Glutamatergic neuron (in vitro differentiated cells): ENCODE measurements at regions not wholly inside any gene's neighbourhood (a gene's known extent, or its start where the extent isn't known, plus 50 kb on each side); places are given as distances from the start of the nearest gene placed in this dataset.
"Not testable (repeated sequence)": the region's sequence is repeated elsewhere in the genome, so short reads cannot be mapped to it uniquely, and the experiment has no call there.

Source experiments
- DNase-seq: peaks from one replicate; pipeline ENCODE4 v3.0.0; 2022
- H3K27ac Mint-ChIP-seq: one replicate; pipeline ENCODE4 v1.8.0; 2020; ENCODE audit warnings: mild to moderate bottlenecking, mixed read lengths, inconsistent platforms; ENCODE audit not compliant: unreplicated experiment
- H3K27me3 Mint-ChIP-seq: one replicate; pipeline ENCODE4 v1.8.0; 2020; ENCODE audit warnings: mild to moderate bottlenecking, moderate library complexity, mixed read lengths, inconsistent platforms; ENCODE audit not compliant: unreplicated experiment
- H3K36me3 Mint-ChIP-seq: one replicate; pipeline ENCODE4 v1.8.0; 2020; ENCODE audit warnings: mild to moderate bottlenecking, mixed read lengths, inconsistent platforms; ENCODE audit not compliant: unreplicated experiment
- H3K4me1 Mint-ChIP-seq: one replicate; pipeline ENCODE4 v1.8.0; 2020; ENCODE audit warnings: mild to moderate bottlenecking, low read depth, mixed read lengths, inconsistent platforms; ENCODE audit not compliant: unreplicated experiment
- H3K4me3 Mint-ChIP-seq: one replicate; pipeline ENCODE4 v1.8.0; 2020; ENCODE audit warnings: mild to moderate bottlenecking, mixed read lengths, inconsistent platforms; ENCODE audit not compliant: unreplicated experiment
- H3K9me3 Mint-ChIP-seq: one replicate; pipeline ENCODE4 v1.8.0; 2020; ENCODE audit warnings: mild to moderate bottlenecking, moderate library complexity, mixed read lengths, inconsistent platforms; ENCODE audit not compliant: unreplicated experiment
- TF ChIP-seq, protein P1 (sequence below): fragments of 200-600 bp; sonication (generic); IDR thresholded peaks from one replicate; pipeline ENCODE4 v1.5.0; 2021; ENCODE audit not compliant: partially characterized antibody, unreplicated experiment

DNA sequence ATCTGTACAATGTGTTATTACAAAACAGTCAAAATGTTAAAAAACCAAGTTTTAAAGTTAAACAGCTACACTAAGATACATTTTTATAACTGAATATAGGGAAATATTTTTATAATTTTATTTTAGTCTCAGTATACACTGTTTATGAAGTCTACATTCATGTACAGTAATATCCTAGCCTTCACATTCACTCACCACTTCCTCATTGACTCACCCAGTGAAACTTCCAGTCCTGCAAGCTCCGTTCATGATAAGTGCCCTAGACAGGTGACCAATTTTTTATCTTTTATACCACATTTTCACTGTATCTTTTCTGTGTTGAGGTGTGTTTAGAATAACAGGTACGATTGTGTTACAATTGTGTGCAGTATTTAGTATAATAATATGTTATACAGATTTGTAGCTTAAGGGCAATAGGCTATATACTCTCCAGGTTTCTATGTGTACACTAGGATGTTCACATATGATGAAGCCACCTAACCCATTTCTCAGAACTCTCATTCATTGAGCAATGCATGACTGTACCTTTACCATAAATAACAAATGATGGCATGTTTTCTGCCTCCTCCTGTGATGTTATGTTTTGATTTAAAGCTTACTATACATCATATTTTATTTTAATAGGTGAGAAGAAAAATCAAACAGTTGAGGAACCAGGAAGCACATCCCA lies 388.4 kb upstream of the NDN start:
- DNase-seq: no peak

GRCh38 chr15:24076090-24076784 lies 389.1 kb upstream of the NDN start:
- DNase-seq: no peak
- Mint-ChIP-seq H3K27ac (no peak overlapping the region), H3K4me1 (no peaks in the 10 kb centered on the region), H3K27me3 (no peaks in the 10 kb centered on the region), H3K36me3 (peaks cover 6% of the 10 kb centered on the region), H3K4me3 (no peak overlapping the region), H3K9me3 (peaks cover 4% of the 10 kb centered on the region)
- TF ChIP-seq, protein P1, sequence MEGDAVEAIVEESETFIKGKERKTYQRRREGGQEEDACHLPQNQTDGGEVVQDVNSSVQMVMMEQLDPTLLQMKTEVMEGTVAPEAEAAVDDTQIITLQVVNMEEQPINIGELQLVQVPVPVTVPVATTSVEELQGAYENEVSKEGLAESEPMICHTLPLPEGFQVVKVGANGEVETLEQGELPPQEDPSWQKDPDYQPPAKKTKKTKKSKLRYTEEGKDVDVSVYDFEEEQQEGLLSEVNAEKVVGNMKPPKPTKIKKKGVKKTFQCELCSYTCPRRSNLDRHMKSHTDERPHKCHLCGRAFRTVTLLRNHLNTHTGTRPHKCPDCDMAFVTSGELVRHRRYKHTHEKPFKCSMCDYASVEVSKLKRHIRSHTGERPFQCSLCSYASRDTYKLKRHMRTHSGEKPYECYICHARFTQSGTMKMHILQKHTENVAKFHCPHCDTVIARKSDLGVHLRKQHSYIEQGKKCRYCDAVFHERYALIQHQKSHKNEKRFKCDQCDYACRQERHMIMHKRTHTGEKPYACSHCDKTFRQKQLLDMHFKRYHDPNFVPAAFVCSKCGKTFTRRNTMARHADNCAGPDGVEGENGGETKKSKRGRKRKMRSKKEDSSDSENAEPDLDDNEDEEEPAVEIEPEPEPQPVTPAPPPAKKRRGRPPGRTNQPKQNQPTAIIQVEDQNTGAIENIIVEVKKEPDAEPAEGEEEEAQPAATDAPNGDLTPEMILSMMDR: no peak

More for the DNA sequence above, 388.4 kb upstream of the NDN start:
- Mint-ChIP-seq H3K4me3 (no peak overlapping the region), H3K4me1 (no peaks in the 10 kb centered on the region), H3K9me3 (peaks cover 4% of the 10 kb centered on the region), H3K27me3 (no peaks in the 10 kb centered on the region), H3K27ac (no peak overlapping the region), H3K36me3 (peaks cover 6% of the 10 kb centered on the region)
- TF ChIP-seq, protein P1: no peak

DNA sequence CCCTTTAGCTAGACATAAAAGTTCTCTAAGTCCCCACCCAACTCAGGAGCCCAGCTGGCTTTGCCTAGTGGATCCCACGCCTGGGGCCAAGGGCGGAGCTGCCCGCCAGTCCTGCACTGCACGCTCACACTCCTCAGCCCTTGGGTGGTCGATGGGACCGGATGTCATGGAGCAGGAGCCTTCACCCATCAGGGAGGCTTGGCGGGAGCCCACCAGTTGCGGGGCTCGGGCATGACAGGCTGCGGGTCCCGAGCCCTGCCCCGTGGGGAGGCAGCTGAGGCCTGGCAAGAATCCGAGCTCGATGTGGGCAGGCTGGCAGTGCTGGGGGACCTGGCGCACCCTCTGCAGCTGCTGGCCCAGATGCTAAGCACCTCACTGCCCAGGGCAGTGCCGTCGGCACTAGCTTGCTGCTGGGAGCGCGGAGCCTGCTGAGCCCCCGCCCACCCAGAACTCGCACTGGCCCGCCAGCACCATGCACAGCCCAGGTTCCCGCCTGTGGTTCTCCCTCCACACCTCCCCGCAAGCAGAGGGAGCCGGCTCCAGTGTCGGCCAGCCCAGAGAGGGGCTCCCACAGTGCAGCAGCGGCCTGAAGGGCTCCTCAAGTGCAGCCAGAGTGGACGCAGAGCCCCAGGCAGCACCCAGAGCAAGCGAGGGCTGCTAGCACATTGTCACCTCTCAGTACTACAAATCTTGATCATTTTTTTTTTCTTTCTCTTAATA lies 391.4 kb upstream of the NDN start:
- Mint-ChIP-seq H3K4me1 (no peaks in the 10 kb centered on the region), H3K4me3 (no peak overlapping the region), H3K36me3 (peaks cover 6% of the 10 kb centered on the region), H3K27ac (no peak overlapping the region), H3K27me3 (no peaks in the 10 kb centered on the region), H3K9me3 (peaks cover 4% of the 10 kb centered on the region)
- DNase-seq: no peak
- TF ChIP-seq, protein P1: no peak

- not testable (repeated sequence) for H3K4me1 Mint-ChIP-seq, H3K4me3 Mint-ChIP-seq, H3K27ac Mint-ChIP-seq, H3K27me3 Mint-ChIP-seq, H3K9me3 Mint-ChIP-seq, DNase-seq
- peaks cover 11% of the 10 kb centered on the region for H3K36me3 Mint-ChIP-seq
These were observed 401.8 kb upstream of the NDN start for GRCh38 chr15:24088941-24089340.

- H3K27ac Mint-ChIP-seq, H3K27me3 Mint-ChIP-seq, H3K36me3 Mint-ChIP-seq, H3K9me3 Mint-ChIP-seq, H3K4me1 Mint-ChIP-seq: not testable (repeated sequence)
- DNase-seq: peak; percentile 39
- peak overlapping the region; percentile 55 for H3K4me3 Mint-ChIP-seq
These were observed 414.4 kb upstream of the NDN start for GRCh38 chr15:24101503-24101902.

DNA sequence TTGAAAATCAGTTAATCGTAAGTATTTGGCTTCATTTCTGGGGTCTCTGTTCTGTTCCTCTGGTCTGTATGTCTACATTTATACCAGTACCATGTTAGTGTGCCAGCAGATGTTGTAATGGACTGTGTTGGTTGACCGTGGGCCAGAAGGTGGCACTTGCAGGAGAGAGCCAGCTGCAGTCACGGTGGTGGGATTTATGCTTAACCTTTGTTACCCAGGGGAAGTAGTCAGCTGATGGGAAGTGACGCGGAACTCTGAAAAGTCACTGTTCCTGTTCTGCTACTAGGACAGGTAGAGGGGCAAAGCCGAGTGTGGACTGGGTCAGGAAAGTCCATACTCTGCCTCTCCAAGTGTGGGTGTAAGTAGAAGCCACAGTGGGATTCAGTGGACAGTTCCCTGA lies 420.4 kb upstream of the NDN start:
- DNase-seq, H3K9me3 Mint-ChIP-seq, H3K27me3 Mint-ChIP-seq, H3K4me1 Mint-ChIP-seq, H3K36me3 Mint-ChIP-seq, H3K4me3 Mint-ChIP-seq, H3K27ac Mint-ChIP-seq: not testable (repeated sequence)

DNA sequence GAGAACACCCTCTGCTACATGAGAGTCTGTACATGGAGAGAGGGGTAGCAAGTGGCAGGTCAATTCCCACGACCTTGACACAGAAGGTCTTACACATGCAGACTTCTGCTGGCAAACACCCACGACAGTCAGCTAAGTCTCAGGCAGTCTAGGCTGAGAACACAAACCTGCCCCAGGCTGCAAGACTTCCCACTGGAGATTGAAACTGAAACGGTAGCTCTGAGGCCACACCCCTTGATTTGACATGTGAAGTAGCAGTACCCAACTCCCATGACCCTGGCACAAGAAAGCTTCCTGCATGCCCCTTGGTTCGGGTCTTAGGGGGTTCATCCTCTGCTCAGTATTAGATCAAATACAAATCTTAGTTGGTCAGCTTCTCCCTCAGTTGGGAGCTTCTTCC lies 420.8 kb upstream of the NDN start:
- not testable (repeated sequence) for DNase-seq, H3K4me1 Mint-ChIP-seq, H3K27ac Mint-ChIP-seq, H3K36me3 Mint-ChIP-seq, H3K27me3 Mint-ChIP-seq, H3K9me3 Mint-ChIP-seq, H3K4me3 Mint-ChIP-seq

DNA sequence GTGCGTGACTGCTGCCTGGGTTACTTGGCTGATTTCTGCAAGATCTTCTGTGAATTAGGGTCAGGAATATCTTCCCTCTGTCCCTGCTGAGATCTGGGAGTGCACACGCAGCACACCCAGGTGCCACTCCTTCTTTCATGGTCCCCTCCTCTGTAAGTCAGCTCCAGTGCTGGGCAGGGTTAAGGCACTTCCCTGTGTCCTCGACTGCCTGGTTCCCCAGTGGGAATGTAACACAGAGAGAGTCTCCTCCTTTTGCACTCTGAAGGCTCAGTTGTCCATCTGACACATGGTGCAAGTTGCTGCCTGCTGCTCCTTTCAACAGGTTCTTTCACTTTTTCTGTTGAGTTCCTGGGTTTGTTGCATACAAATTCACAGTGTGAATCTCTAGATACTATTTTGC lies 421.2 kb upstream of the NDN start:
- H3K36me3 Mint-ChIP-seq, DNase-seq, H3K4me1 Mint-ChIP-seq, H3K4me3 Mint-ChIP-seq, H3K27me3 Mint-ChIP-seq, H3K27ac Mint-ChIP-seq, H3K9me3 Mint-ChIP-seq: not testable (repeated sequence)

- H3K4me1 Mint-ChIP-seq, H3K27me3 Mint-ChIP-seq, H3K9me3 Mint-ChIP-seq, H3K27ac Mint-ChIP-seq, H3K4me3 Mint-ChIP-seq, DNase-seq, H3K36me3 Mint-ChIP-seq: not testable (repeated sequence)
These were observed 452.5 kb upstream of the NDN start for GRCh38 chr15:24139622-24140021.
